HL-60 (cell line): ENCODE measurements at regions not wholly inside any gene's neighbourhood (a gene's known extent, or its start where the extent isn't known, plus 50 kb on each side); places are given as distances from the start of the nearest gene placed in this dataset.

Experiments
- CTCF ChIP-seq: IDR thresholded peaks from one replicate; pipeline ENCODE4 v1.5.1; 2011; ENCODE audit warnings: low read length, control low read depth, inconsistent platforms; ENCODE audit not compliant: insufficient read depth
- POLR2AphosphoS5 ChIP-seq: IDR thresholded peaks from 2 replicates; pipeline ENCODE4 v1.6.1; 2012; ENCODE audit warnings: low read depth
- REST ChIP-seq: IDR thresholded peaks from 2 replicates; pipeline ENCODE4 v1.6.1; 2012; ENCODE audit warnings: low read depth; ENCODE audit not compliant: insufficient replicate concordance
- SPI1 ChIP-seq: IDR thresholded peaks from 2 replicates; pipeline ENCODE4 v1.6.1; 2012; ENCODE audit warnings: low read depth, mild to moderate bottlenecking, borderline replicate concordance

- TF ChIP-seq CTCF (no peak), REST (no peak), POLR2AphosphoS5 (no peak), SPI1 (no peak)
Measured at GRCh38 chr6:170176898-170177771, 113.7 kb downstream of the DLL1 start.
